Loucy (cell line): ENCODE measurements at regions not wholly inside any gene's neighbourhood (a gene's known extent, or its start where the extent isn't known, plus 50 kb on each side); places are given as distances from the start of the nearest gene placed in this dataset.

Experiments
- CTCF ChIP-seq: fragments of 200-600 bp; sonication (generic); conservative IDR thresholded peaks from 2 replicates; pipeline ENCODE4 v1.5.1; 2014; ENCODE audit warnings: mild to moderate bottlenecking, antibody characterized with exemption, low read length
- EZH2phosphoT487 ChIP-seq: fragments of 200-600 bp; IDR thresholded peaks from 2 replicates; pipeline ENCODE4 v1.6.1; 2018; ENCODE audit warnings: antibody characterized with exemption, mild to moderate bottlenecking, moderate library complexity, borderline replicate concordance

- no peak for TF ChIP-seq CTCF
- TF ChIP-seq EZH2phosphoT487 = no peak
Measured at GRCh38 chr7:109354552-109354951, 784.9 kb downstream of the DNAJB9 start.
